A673 (cell line): ENCODE measurements at regions not wholly inside any gene's neighbourhood (a gene's known extent, or its start where the extent isn't known, plus 50 kb on each side); places are given as distances from the start of the nearest gene placed in this dataset.
"Not testable (repeated sequence)": the region's sequence is repeated elsewhere in the genome, so short reads cannot be mapped to it uniquely, and the experiment has no call there.

Experiments used
- BruUV-seq: library from RNA; stranded (reverse); fragments of 400-500 nt; replicated peaks from 2 replicates; lab custom pipeline; 2021; lab: Mats Ljungman, UMichigan
- CTCF ChIA-PET: fragments of 300-600 bp; sonication (Branson Sonifier 250); formaldehyde crosslinking; loops from one replicate; lab custom pipeline; 2022; ENCODE audit warnings: antibody characterized with exemption; lab: Charles Lee
- POLR2A ChIA-PET: fragments of 300-600 bp; sonication (Branson Sonifier 250); formaldehyde crosslinking; loops from one replicate; lab custom pipeline; 2022; ENCODE audit warnings: antibody characterized with exemption; ENCODE audit not compliant: low non-redundant PET; lab: Charles Lee
- DNase-seq: peaks from one replicate; pipeline ENCODE4 v3.0.0-alpha.2; 2015; ENCODE audit warnings: low spot score
- H3K27ac ChIP-seq: fragments of 200-600 bp; sonication (generic); 2 replicates; pipeline ENCODE4 v1.5.1; 2016; ENCODE audit warnings: mixed run types, low read depth, mild to moderate bottlenecking, mixed read lengths, antibody characterized with exemption, low read length; ENCODE audit not compliant: poor library complexity, severe bottlenecking
- H3K27me3 ChIP-seq: fragments of 200-600 bp; sonication (generic); replicated peaks from 2 replicates; pipeline ENCODE4 v1.6.1; 2017; ENCODE audit warnings: mixed run types, low read depth, mild to moderate bottlenecking, mixed read lengths, antibody characterized with exemption, low read length; ENCODE audit not compliant: insufficient read depth, poor library complexity
- H3K36me3 ChIP-seq: fragments of 200-600 bp; sonication (generic); 2 replicates; pipeline ENCODE4 v1.6.1; 2016; ENCODE audit warnings: mixed run types, mild to moderate bottlenecking, mixed read lengths, antibody characterized with exemption, low read length; ENCODE audit not compliant: insufficient read depth, poor library complexity, severe bottlenecking
- H3K4me1 ChIP-seq: fragments of 200-600 bp; sonication (generic); 2 replicates; pipeline ENCODE4 v1.6.1; 2017; ENCODE audit warnings: mixed run types, mild to moderate bottlenecking, mixed read lengths, antibody characterized with exemption, low read length; ENCODE audit not compliant: insufficient read depth, poor library complexity, severe bottlenecking
- H3K4me3 ChIP-seq: fragments of 200-600 bp; sonication (generic); 2 replicates; pipeline ENCODE4 v1.5.1; 2016; ENCODE audit warnings: low read depth, mixed run types, mild to moderate bottlenecking, mixed read lengths, low read length; ENCODE audit not compliant: poor library complexity, severe bottlenecking
- H3K9me3 ChIP-seq: fragments of 200-600 bp; sonication (generic); 2 replicates; pipeline ENCODE4 v1.6.1; 2016; ENCODE audit warnings: mixed run types, low read depth, mild to moderate bottlenecking, mixed read lengths, antibody characterized with exemption, low read length; ENCODE audit not compliant: poor library complexity, severe bottlenecking
- CTCF ChIP-seq: fragments of 300-800, 200-600 bp; sonication (generic); conservative IDR thresholded peaks from 2 replicates; pipeline ENCODE4 v1.5.1; 2017; ENCODE audit warnings: low read depth, mild to moderate bottlenecking, antibody characterized with exemption, low read length, moderate library complexity, mixed read lengths
- EZH2 ChIP-seq: fragments of 200-600 bp; sonication (generic); IDR thresholded peaks from 2 replicates; pipeline ENCODE4 v1.6.1; 2017; ENCODE audit warnings: borderline replicate concordance, low read depth, mild to moderate bottlenecking, mixed read lengths, antibody characterized with exemption, low read length; ENCODE audit not compliant: poor library complexity, severe bottlenecking
- intact Hi-C: fragments of 100-400 bp; cut with micrococcal nuclease; formaldehyde crosslinking; loops from one replicate; pipeline ENCODE4 v1.10.0; 2022; ENCODE audit not compliant: unreplicated experiment

- intact Hi-C loops, result no loop called here
- CTCF ChIA-PET, result no interaction called here
Measured at GRCh38 chr13:111060237-111060919, 54.7 kb upstream of the ARHGEF7 start.

GRCh38 chr13:111058796-111059506, 56.2 kb upstream of the ARHGEF7 start:
- ChIA-PET POLR2A (no interaction called here), CTCF (no interaction called here)
- Histone ChIP-seq H3K4me1 (no peaks in the 10 kb centered on the region), H3K27ac (no peak overlapping the region), H3K4me3 (no peak overlapping the region), H3K36me3 (no peaks in the 10 kb centered on the region), H3K27me3 (peaks cover 11% of the 10 kb centered on the region), H3K9me3 (no peaks in the 10 kb centered on the region)
- TF ChIP-seq EZH2 (no peak), CTCF (no peak)
- no TSS peak for BruUV-seq
- intact Hi-C loops, result no loop called here
- DNase-seq, result no peak

More at GRCh38 chr13:111060237-111060919, 54.7 kb upstream of the ARHGEF7 start:
- TF ChIP-seq CTCF (no peak), EZH2 (no peak)
- no peak overlapping the region for H3K27ac ChIP-seq
- no peaks in the 10 kb centered on the region for H3K36me3 ChIP-seq
- BruUV-seq, result no TSS peak
- DNase-seq, result no peak
- no peaks in the 10 kb centered on the region for H3K4me1 ChIP-seq
- H3K27me3 ChIP-seq, result peaks cover 15% of the 10 kb centered on the region
- H3K9me3 ChIP-seq, result no peaks in the 10 kb centered on the region
- POLR2A ChIA-PET, result no interaction called here
- H3K4me3 ChIP-seq, result no peak overlapping the region

GRCh38 chr13:111058339-111058738, 56.8 kb upstream of the ARHGEF7 start:
- H3K36me3 ChIP-seq, H3K27ac ChIP-seq, DNase-seq, H3K4me3 ChIP-seq, H3K9me3 ChIP-seq, POLR2A ChIA-PET, CTCF ChIA-PET, H3K4me1 ChIP-seq, intact Hi-C loops, BruUV-seq: not testable (repeated sequence)
- H3K27me3 ChIP-seq, result peaks cover 11% of the 10 kb centered on the region

- H3K9me3 ChIP-seq, H3K27ac ChIP-seq, DNase-seq, POLR2A ChIA-PET, BruUV-seq, H3K36me3 ChIP-seq, H3K4me1 ChIP-seq, H3K27me3 ChIP-seq, H3K4me3 ChIP-seq, CTCF ChIA-PET, intact Hi-C loops: not testable (repeated sequence)
Measured at GRCh38 chr13:111051726-111052232, 63.3 kb upstream of the ARHGEF7 start.
